ENCODE measurements at regions not wholly inside any gene's neighbourhood (a gene's known extent, or its start where the extent isn't known, plus 50 kb on each side); places are given as distances from the start of the nearest gene placed in this dataset.

GRCh38 chrX:26442340-26442739 is 226.4 kb downstream of the MAGEB5 start:
- ATAC-seq = no peak
- peaks cover 6% of the 10 kb centered on the region for H3K9me3 Mint-ChIP-seq
- H3K4me3 Mint-ChIP-seq = no peak overlapping the region
- no peak overlapping the region for H3K27ac Mint-ChIP-seq
- DNase-seq (ENCODE audit: low spot score) = no peak
- H3K36me3 Mint-ChIP-seq = no peaks in the 10 kb centered on the region
- no peaks in the 10 kb centered on the region for H3K27me3 Mint-ChIP-seq
- no peaks in the 10 kb centered on the region for H3K4me1 Mint-ChIP-seq (ENCODE audit: low read depth in 2 of 2)

- Mint-ChIP-seq H3K4me3 (no peak overlapping the region), H3K9me3 (peaks cover 7% of the 10 kb centered on the region), H3K36me3 (peaks cover 6% of the 10 kb centered on the region), H3K4me1 (ENCODE audit: low read depth in 2 of 2) (no peaks in the 10 kb centered on the region), H3K27ac (no peak overlapping the region), H3K27me3 (no peaks in the 10 kb centered on the region)
- no peak for ATAC-seq
- DNase-seq (ENCODE audit: low spot score) = no peak
These were observed 198.6 kb downstream of the MAGEB5 start for GRCh38 chrX:26414534-26414933.

GRCh38 chrX:26411045-26411444 is 195.1 kb downstream of the MAGEB5 start:
- DNase-seq (ENCODE audit: low spot score) (no peak), ATAC-seq (no peak)
- H3K9me3 Mint-ChIP-seq = no peaks in the 10 kb centered on the region
- no peak overlapping the region for H3K27ac Mint-ChIP-seq
- H3K4me3 Mint-ChIP-seq = no peak overlapping the region
- no peaks in the 10 kb centered on the region for H3K4me1 Mint-ChIP-seq (ENCODE audit: low read depth in 2 of 2)
- H3K36me3 Mint-ChIP-seq = no peaks in the 10 kb centered on the region
- H3K27me3 Mint-ChIP-seq = no peaks in the 10 kb centered on the region

GRCh38 chrX:26409636-26410035 is 193.7 kb downstream of the MAGEB5 start:
- no peak for DNase-seq (ENCODE audit: low spot score)
- H3K36me3 Mint-ChIP-seq = no peaks in the 10 kb centered on the region
- H3K27ac Mint-ChIP-seq = no peak overlapping the region
- H3K4me1 Mint-ChIP-seq (ENCODE audit: low read depth in 2 of 2) = no peaks in the 10 kb centered on the region
- no peak for ATAC-seq
- H3K4me3 Mint-ChIP-seq = no peak overlapping the region
- no peaks in the 10 kb centered on the region for H3K9me3 Mint-ChIP-seq
- H3K27me3 Mint-ChIP-seq = no peaks in the 10 kb centered on the region

- no peak overlapping the region for H3K27ac Mint-ChIP-seq
- H3K9me3 Mint-ChIP-seq = no peaks in the 10 kb centered on the region
- H3K4me1 Mint-ChIP-seq (ENCODE audit: low read depth in 2 of 2) = no peaks in the 10 kb centered on the region
- H3K4me3 Mint-ChIP-seq = no peak overlapping the region
- H3K27me3 Mint-ChIP-seq = no peaks in the 10 kb centered on the region
- no peak for ATAC-seq
- DNase-seq (ENCODE audit: low spot score) = no peak
- no peaks in the 10 kb centered on the region for H3K36me3 Mint-ChIP-seq
These were observed 171.9 kb downstream of the MAGEB5 start for GRCh38 chrX:26387906-26388305.

GRCh38 chrX:26376037-26376708 is 160.2 kb downstream of the MAGEB5 start:
- no peak for DNase-seq (ENCODE audit: low spot score)
- H3K27me3 Mint-ChIP-seq = no peaks in the 10 kb centered on the region
- H3K9me3 Mint-ChIP-seq = peaks cover 7% of the 10 kb centered on the region
- no peak overlapping the region for H3K27ac Mint-ChIP-seq
- no peak for ATAC-seq
- no peaks in the 10 kb centered on the region for H3K4me1 Mint-ChIP-seq (ENCODE audit: low read depth in 2 of 2)
- no peak overlapping the region for H3K4me3 Mint-ChIP-seq
- no peaks in the 10 kb centered on the region for H3K36me3 Mint-ChIP-seq

GRCh38 chrX:26375346-26375745 is 159.4 kb downstream of the MAGEB5 start:
- no peak for ATAC-seq
- H3K36me3 Mint-ChIP-seq = no peaks in the 10 kb centered on the region
- no peaks in the 10 kb centered on the region for H3K4me1 Mint-ChIP-seq (ENCODE audit: low read depth in 2 of 2)
- no peaks in the 10 kb centered on the region for H3K27me3 Mint-ChIP-seq
- no peak overlapping the region for H3K4me3 Mint-ChIP-seq
- DNase-seq (ENCODE audit: low spot score) = no peak
- H3K9me3 Mint-ChIP-seq = peaks cover 14% of the 10 kb centered on the region
- no peak overlapping the region for H3K27ac Mint-ChIP-seq

- ATAC-seq (no peak), DNase-seq (ENCODE audit: low spot score) (no peak)
- no peaks in the 10 kb centered on the region for H3K27me3 Mint-ChIP-seq
- no peaks in the 10 kb centered on the region for H3K4me1 Mint-ChIP-seq (ENCODE audit: low read depth in 2 of 2)
- peaks cover 14% of the 10 kb centered on the region for H3K9me3 Mint-ChIP-seq
- H3K27ac Mint-ChIP-seq = no peak overlapping the region
- H3K36me3 Mint-ChIP-seq = no peaks in the 10 kb centered on the region
- no peak overlapping the region for H3K4me3 Mint-ChIP-seq
These were observed 157.9 kb downstream of the MAGEB5 start for GRCh38 chrX:26373829-26374228.

- H3K4me3 Mint-ChIP-seq = no peak overlapping the region
- no peaks in the 10 kb centered on the region for H3K27me3 Mint-ChIP-seq
- H3K27ac Mint-ChIP-seq = no peak overlapping the region
- ATAC-seq (no peak), DNase-seq (ENCODE audit: low spot score) (no peak)
- peaks cover 7% of the 10 kb centered on the region for H3K9me3 Mint-ChIP-seq
- H3K4me1 Mint-ChIP-seq (ENCODE audit: low read depth in 2 of 2) = no peaks in the 10 kb centered on the region
- peaks cover 8% of the 10 kb centered on the region for H3K36me3 Mint-ChIP-seq
These were observed 137.0 kb downstream of the MAGEB5 start for GRCh38 chrX:26352891-26353430.

GRCh38 chrX:26347171-26347570 is 131.2 kb downstream of the MAGEB5 start:
- DNase-seq (ENCODE audit: low spot score) (no peak), ATAC-seq (no peak)
- H3K27me3 Mint-ChIP-seq = no peaks in the 10 kb centered on the region
- H3K4me1 Mint-ChIP-seq (ENCODE audit: low read depth in 2 of 2) = no peaks in the 10 kb centered on the region
- no peak overlapping the region for H3K27ac Mint-ChIP-seq
- H3K4me3 Mint-ChIP-seq = no peak overlapping the region
- H3K9me3 Mint-ChIP-seq = peaks cover 12% of the 10 kb centered on the region
- H3K36me3 Mint-ChIP-seq = no peaks in the 10 kb centered on the region

- H3K4me1 Mint-ChIP-seq (ENCODE audit: low read depth in 2 of 2) = no peaks in the 10 kb centered on the region
- ATAC-seq (no peak), DNase-seq (ENCODE audit: low spot score) (no peak)
- H3K36me3 Mint-ChIP-seq = no peaks in the 10 kb centered on the region
- no peak overlapping the region for H3K4me3 Mint-ChIP-seq
- H3K27me3 Mint-ChIP-seq = no peaks in the 10 kb centered on the region
- no peak overlapping the region for H3K27ac Mint-ChIP-seq
- peaks cover 18% of the 10 kb centered on the region for H3K9me3 Mint-ChIP-seq
These were observed 118.3 kb downstream of the MAGEB5 start for GRCh38 chrX:26334232-26334631.

- Mint-ChIP-seq H3K36me3 (no peaks in the 10 kb centered on the region), H3K9me3 (peaks cover 7% of the 10 kb centered on the region), H3K27me3 (no peaks in the 10 kb centered on the region), H3K27ac (no peak overlapping the region), H3K4me1 (ENCODE audit: low read depth in 2 of 2) (no peaks in the 10 kb centered on the region), H3K4me3 (no peak overlapping the region)
- ATAC-seq (no peak), DNase-seq (ENCODE audit: low spot score) (no peak)
These were observed 112.8 kb downstream of the MAGEB5 start for GRCh38 chrX:26328608-26329319.

- DNase-seq (ENCODE audit: low spot score) = no peak
- peaks cover 0 to 2% of the 10 kb centered on the region in 2 donors for H3K27me3 Mint-ChIP-seq
- no peak overlapping the region for H3K27ac Mint-ChIP-seq
- no peaks in the 10 kb centered on the region for H3K4me1 Mint-ChIP-seq (ENCODE audit: low read depth in 2 of 2)
- no peak for ATAC-seq
- H3K36me3 Mint-ChIP-seq = no peaks in the 10 kb centered on the region
- peaks cover 11% of the 10 kb centered on the region for H3K9me3 Mint-ChIP-seq
- no peak overlapping the region for H3K4me3 Mint-ChIP-seq
These were observed 93.3 kb downstream of the MAGEB5 start for GRCh38 chrX:26309262-26309661.

GRCh38 chrX:26295425-26295824 is 79.5 kb downstream of the MAGEB5 start:
- no peaks in the 10 kb centered on the region for H3K36me3 Mint-ChIP-seq
- DNase-seq (ENCODE audit: low spot score) (no peak), ATAC-seq (no peak)
- no peak overlapping the region for H3K27ac Mint-ChIP-seq
- peaks cover 9% of the 10 kb centered on the region for H3K9me3 Mint-ChIP-seq
- H3K27me3 Mint-ChIP-seq = no peaks in the 10 kb centered on the region
- no peaks in the 10 kb centered on the region for H3K4me1 Mint-ChIP-seq (ENCODE audit: low read depth in 2 of 2)
- H3K4me3 Mint-ChIP-seq = no peak overlapping the region

Measured in natural killer cell treated with Interleukin-12 subunit alpha and Interleukin-12 subunit beta and Interleukin-15 and Interleukin-18, amount 100 ng/mL, for 72 hours (primary cell).